Lung (tissue), 11 donors: ENCODE measurements at regions not wholly inside any gene's neighbourhood (a gene's known extent, or its start where the extent isn't known, plus 50 kb on each side); places are given as distances from the start of the nearest gene placed in this dataset.
"Not testable (repeated sequence)": the region's sequence is repeated elsewhere in the genome, so short reads cannot be mapped to it uniquely, and the experiment has no call there.

Experiments
- ATAC-seq: fragments of 200-7000 bp; cut with Tn5 transposase; one replicate; pipeline ENCODE4 v1.9.1; 2020; ENCODE audit warnings: moderate number of reproducible peaks; ENCODE audit not compliant: insufficient read depth, low FRiP score
- DNase-seq, 3 donors: peaks; one replicate each; pipeline ENCODE4 v3.0.0-alpha.2; 2013 to 2017
- H3K27ac ChIP-seq, 2 donors: one replicate each; pipeline ENCODE4 v1.5.1; 2013; ENCODE audit warnings: mild to moderate bottlenecking in 2 of 2, moderate library complexity in 2 of 2, control low read depth in 1 of 2, inconsistent platforms in 1 of 2, low read depth in 1 of 2, low read length in 1 of 2
- H3K27me3 ChIP-seq, 3 donors: one replicate each; pipeline ENCODE4 v1.5.1; 2013; ENCODE audit warnings: low read length in 2 of 3; ENCODE audit not compliant: control insufficient read depth in 3 of 3, insufficient read depth in 3 of 3
- H3K36me3 ChIP-seq, 4 donors: one replicate each; pipeline ENCODE4 v1.5.1; 2013; ENCODE audit warnings: low read length in 4 of 4, mild to moderate bottlenecking in 1 of 4, moderate library complexity in 1 of 4; ENCODE audit not compliant: control insufficient read depth in 4 of 4, insufficient read depth in 4 of 4
- H3K4me1 ChIP-seq, 5 donors: one replicate each; pipeline ENCODE4 v1.5.1; 2013; ENCODE audit warnings: low read length in 5 of 5, mild to moderate bottlenecking in 2 of 5, moderate library complexity in 1 of 5; ENCODE audit not compliant: control insufficient read depth in 5 of 5, insufficient read depth in 5 of 5
- H3K4me3 ChIP-seq: one replicate; pipeline ENCODE4 v1.5.1; 2013; ENCODE audit warnings: mild to moderate bottlenecking, control low read depth, moderate library complexity
- H3K9ac ChIP-seq, 2 donors: one replicate each; pipeline ENCODE4 v1.5.1; 2013; ENCODE audit warnings: low read length in 2 of 2, control low read depth in 1 of 2; ENCODE audit not compliant: insufficient read depth in 1 of 2
- H3K9me3 ChIP-seq, 4 donors: one replicate each; pipeline ENCODE4 v1.5.1; 2013; ENCODE audit warnings: low read length in 3 of 4, mild to moderate bottlenecking in 1 of 4, moderate library complexity in 1 of 4; ENCODE audit not compliant: control insufficient read depth in 4 of 4, insufficient read depth in 3 of 4
- WGBS, 2 donors: extraction: QIAGEN DNeasy Blood & Tissue Kit; methylation state at CpG; one replicate each; pipeline ENCODE4 v1.1.7; 2013; 5-methylcytosine and 5-hydroxymethylcytosine counted together
- TF ChIP-seq, protein P1 (sequence below): IDR thresholded peaks from 2 replicates; pipeline ENCODE4 v1.5.1; 2012; ENCODE audit warnings: mild to moderate bottlenecking; ENCODE audit errors: control extremely low read depth, extremely low read depth
- donor health status: control.
- donor health status: control.
- donor health status: Bipolar disorder and iron deficiency.
- donor health status: healthy.
- donor health status: DM: yes; HTN: yes; CAD: no.

DNA sequence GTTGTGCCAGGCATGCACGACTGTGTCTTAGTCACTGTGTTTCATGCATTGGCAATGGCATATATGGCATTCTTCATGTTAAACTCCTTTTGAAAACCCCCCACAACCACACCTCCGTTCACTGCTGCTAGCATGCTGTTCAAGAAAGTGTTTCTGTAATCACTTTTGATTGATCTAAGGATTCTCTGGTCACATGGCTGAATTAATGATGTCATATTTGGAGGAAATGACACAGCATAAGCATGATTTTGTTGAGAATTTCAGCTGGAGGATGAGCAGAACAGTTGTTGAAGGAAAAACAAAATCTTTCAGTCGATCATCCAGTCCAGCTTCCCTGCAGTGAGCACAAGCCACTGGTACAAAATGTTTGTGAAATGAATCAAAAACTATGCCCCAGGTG, 203.5 kb upstream of the ECI2 start:
- H3K36me3 ChIP-seq: no peaks in the 10 kb centered on the region
- no peak overlapping the region for H3K27ac ChIP-seq
- H3K4me3 ChIP-seq: no peak overlapping the region
- DNase-seq (no peak), ATAC-seq (no peak)
- H3K9ac ChIP-seq: no peak overlapping the region
- H3K4me1 ChIP-seq: peaks cover 0 to 3% (median 0%) of the 10 kb centered on the region in 5 donors
- WGBS, 2 donors: 84 to 92% methylated on average over 3 of the region's 3 CpGs
- TF ChIP-seq, protein P1, sequence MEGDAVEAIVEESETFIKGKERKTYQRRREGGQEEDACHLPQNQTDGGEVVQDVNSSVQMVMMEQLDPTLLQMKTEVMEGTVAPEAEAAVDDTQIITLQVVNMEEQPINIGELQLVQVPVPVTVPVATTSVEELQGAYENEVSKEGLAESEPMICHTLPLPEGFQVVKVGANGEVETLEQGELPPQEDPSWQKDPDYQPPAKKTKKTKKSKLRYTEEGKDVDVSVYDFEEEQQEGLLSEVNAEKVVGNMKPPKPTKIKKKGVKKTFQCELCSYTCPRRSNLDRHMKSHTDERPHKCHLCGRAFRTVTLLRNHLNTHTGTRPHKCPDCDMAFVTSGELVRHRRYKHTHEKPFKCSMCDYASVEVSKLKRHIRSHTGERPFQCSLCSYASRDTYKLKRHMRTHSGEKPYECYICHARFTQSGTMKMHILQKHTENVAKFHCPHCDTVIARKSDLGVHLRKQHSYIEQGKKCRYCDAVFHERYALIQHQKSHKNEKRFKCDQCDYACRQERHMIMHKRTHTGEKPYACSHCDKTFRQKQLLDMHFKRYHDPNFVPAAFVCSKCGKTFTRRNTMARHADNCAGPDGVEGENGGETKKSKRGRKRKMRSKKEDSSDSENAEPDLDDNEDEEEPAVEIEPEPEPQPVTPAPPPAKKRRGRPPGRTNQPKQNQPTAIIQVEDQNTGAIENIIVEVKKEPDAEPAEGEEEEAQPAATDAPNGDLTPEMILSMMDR: no peak
- H3K9me3 ChIP-seq: no peaks in the 10 kb centered on the region
- H3K27me3 ChIP-seq: peaks cover 0 to 3% (median 0%) of the 10 kb centered on the region in 3 donors

DNA sequence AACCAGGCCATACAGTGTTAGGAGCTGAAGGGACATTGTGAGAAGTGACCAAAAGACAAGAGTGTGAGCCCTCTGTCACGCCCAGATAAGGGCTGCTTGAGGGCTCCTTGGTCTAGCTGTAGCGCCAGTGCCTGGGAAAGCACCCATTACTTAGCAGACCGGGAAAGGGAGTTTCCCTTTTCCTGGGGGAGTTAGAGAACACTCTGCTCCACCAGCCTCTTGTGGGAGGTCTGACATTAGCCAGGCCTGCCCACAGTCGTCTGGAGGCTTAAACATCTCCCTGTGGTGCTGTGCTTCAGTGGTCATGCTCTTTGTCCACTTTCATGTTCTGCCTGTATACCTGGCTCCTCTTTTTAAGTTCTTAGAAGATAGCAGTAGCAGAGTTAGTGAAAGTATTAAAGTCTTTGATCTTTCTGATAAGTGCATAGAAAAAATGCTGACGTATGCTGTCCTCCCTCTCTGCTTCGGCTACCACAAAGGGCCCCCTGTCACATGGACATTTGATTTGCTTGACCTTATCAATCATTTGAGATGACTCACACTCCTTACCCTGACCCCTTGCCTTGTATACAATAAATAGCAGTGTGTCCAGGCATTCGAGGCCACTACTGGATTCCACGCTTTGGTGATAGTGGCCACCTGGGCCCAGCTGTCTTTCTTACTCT, 201.5 kb upstream of the ECI2 start:
- H3K4me1 ChIP-seq: peaks cover 0 to 3% (median 0%) of the 10 kb centered on the region in 5 donors
- H3K36me3 ChIP-seq: no peaks in the 10 kb centered on the region
- H3K9ac ChIP-seq: no peak overlapping the region
- H3K27me3 ChIP-seq: peaks cover 0 to 3% (median 0%) of the 10 kb centered on the region in 3 donors
- TF ChIP-seq, protein P1: no peak
- H3K27ac ChIP-seq: no peak overlapping the region
- no peaks in the 10 kb centered on the region for H3K9me3 ChIP-seq
- no peak overlapping the region for H3K4me3 ChIP-seq
- 64 to 86% methylated on average over 8 of the region's 8 CpGs for WGBS, 2 donors
- DNase-seq (no peak), ATAC-seq (no peak)

DNA sequence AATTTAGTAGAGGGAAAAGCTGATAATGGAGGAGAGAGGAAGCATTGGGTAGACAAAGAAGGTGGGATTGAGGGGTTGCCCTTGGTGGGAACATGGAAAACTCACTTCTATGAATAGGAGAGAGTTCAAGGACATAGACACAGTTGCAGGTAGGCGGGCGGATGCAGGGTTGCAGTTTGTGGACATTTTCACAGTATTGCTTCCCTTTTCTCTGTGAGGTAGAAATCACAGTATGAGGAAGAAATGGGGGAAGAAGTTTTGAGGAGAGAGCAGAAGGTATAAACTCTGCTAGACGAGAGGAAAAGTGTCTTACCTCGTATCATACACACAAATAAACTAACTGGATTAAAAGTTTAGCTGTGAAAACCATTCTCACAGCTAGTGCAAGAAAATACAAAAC, 200.7 kb upstream of the ECI2 start:
- no peaks in the 10 kb centered on the region for H3K36me3 ChIP-seq
- H3K9me3 ChIP-seq: no peaks in the 10 kb centered on the region
- no peak for ATAC-seq
- no peak overlapping the region for H3K4me3 ChIP-seq
- H3K27me3 ChIP-seq: peaks cover 0 to 3% (median 0%) of the 10 kb centered on the region in 3 donors
- TF ChIP-seq, protein P1: no peak
- peaks cover 0 to 2% (median 0%) of the 10 kb centered on the region in 5 donors for H3K4me1 ChIP-seq
- 60 to 78% methylated on average over 4 of the region's 4 CpGs for WGBS, 2 donors
- no peak overlapping the region for H3K9ac ChIP-seq
- H3K27ac ChIP-seq: no peak overlapping the region
- no peak for DNase-seq

DNA sequence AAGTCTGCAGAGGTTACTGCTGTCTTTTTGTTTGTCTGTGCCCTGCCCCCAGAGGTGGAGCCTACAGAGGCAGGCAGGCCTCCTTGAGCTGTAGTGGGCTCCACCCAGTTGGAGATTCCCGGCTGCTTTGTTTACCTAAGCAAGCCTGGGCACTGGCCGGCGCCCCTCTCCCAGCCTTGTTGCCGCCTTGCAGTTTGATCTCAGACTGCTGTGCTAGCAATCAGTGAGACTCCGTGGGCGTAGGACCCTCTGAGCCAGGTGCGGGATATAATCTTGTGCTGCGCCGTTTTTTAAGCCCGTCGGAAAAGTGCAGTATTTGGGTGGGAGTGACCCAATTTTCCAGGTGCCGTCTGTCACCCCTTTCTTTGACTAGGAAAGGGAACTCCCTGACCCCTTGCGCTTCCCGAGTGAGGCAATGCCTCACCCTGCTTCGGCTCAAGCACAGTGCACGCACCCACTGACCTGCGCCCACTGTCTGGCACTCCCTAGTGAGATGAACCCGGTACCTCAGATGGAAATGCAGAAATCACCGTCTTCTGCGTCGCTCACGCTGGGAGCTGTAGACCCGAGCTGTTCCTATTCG, 198.9 kb upstream of the ECI2 start:
- H3K4me3 ChIP-seq, H3K9me3 ChIP-seq, H3K27ac ChIP-seq, H3K36me3 ChIP-seq, ATAC-seq, H3K4me1 ChIP-seq, DNase-seq, H3K27me3 ChIP-seq, H3K9ac ChIP-seq: not testable (repeated sequence)
- WGBS, 2 donors: 81 to 86% methylated on average over 24 of the region's 24 CpGs
